IMR-90 (cell line): ENCODE measurements at regions not wholly inside any gene's neighbourhood (a gene's known extent, or its start where the extent isn't known, plus 50 kb on each side); places are given as distances from the start of the nearest gene placed in this dataset.

Experiments
- ATAC-seq: fragments of 200-7000 bp; cut with Tn5 transposase; 2 replicates; pipeline ENCODE4 v1.9.1; 2020; ENCODE audit warnings: low read depth, mild to moderate bottlenecking, moderate library complexity
- BruUV-seq: library from RNA; stranded (reverse); fragments of 400-500 nt; replicated peaks from 2 replicates; lab custom pipeline; 2021; lab: Mats Ljungman, UMichigan
- CTCF ChIA-PET: fragments of 300-600 bp; formaldehyde crosslinking; extraction: SDS; loops from one replicate; lab custom pipeline; 2021; ENCODE audit warnings: antibody characterized with exemption; lab: Yijun Ruan, JAX
- POLR2A ChIA-PET: fragments of 300-600 bp; sonication (Branson Sonifier 250); formaldehyde crosslinking; loops from one replicate; lab custom pipeline; 2022; ENCODE audit warnings: antibody characterized with exemption; ENCODE audit not compliant: unreplicated experiment; lab: Charles Lee
- DNase-seq: peaks from one replicate; pipeline ENCODE4 v3.0.0; 2013
- H2AFZ ChIP-seq: replicated peaks from 2 replicates; pipeline ENCODE3; 2013; ENCODE audit warnings: low read length, mild to moderate bottlenecking; ENCODE audit not compliant: poor library complexity
- H2AK5ac ChIP-seq: 2 replicates; pipeline ENCODE4 v1.6.1; 2013; ENCODE audit warnings: low read depth, low read length, inconsistent platforms
- H2AK9ac ChIP-seq: replicated peaks from 2 replicates; pipeline ENCODE3; 2013; ENCODE audit warnings: mild to moderate bottlenecking, low read depth, low read length, moderate library complexity; ENCODE audit not compliant: poor library complexity
- H2BK120ac ChIP-seq: 2 replicates; pipeline ENCODE4 v1.6.1; 2013; ENCODE audit warnings: low read depth, low read length, inconsistent platforms
- H2BK15ac ChIP-seq: 3 replicates; pipeline ENCODE4 v1.6.1; 2013; ENCODE audit warnings: low read depth, low read length, inconsistent platforms
- H2BK20ac ChIP-seq: 2 replicates; pipeline ENCODE4 v1.6.1; 2013; ENCODE audit warnings: low read depth, mild to moderate bottlenecking, inconsistent platforms, low read length, moderate library complexity
- H2BK5ac ChIP-seq: 2 replicates; pipeline ENCODE4 v1.6.1; 2013; ENCODE audit warnings: mild to moderate bottlenecking, low read depth, low read length, inconsistent platforms; ENCODE audit not compliant: poor library complexity, severe bottlenecking
- H3K14ac ChIP-seq: replicated peaks from 2 replicates; pipeline ENCODE4 v1.6.1; 2013; ENCODE audit warnings: low read depth, low read length, inconsistent platforms
- H3K18ac ChIP-seq: 2 replicates; pipeline ENCODE4 v1.6.1; 2013; ENCODE audit warnings: low read depth, low read length, control low read depth
- H3K23ac ChIP-seq: 2 replicates; pipeline ENCODE4 v1.6.1; 2013; ENCODE audit warnings: low read depth, low read length, inconsistent platforms
- H3K27ac ChIP-seq: 2 replicates; pipeline ENCODE4 v1.5.1; 2013; ENCODE audit warnings: mild to moderate bottlenecking, control low read depth, low read length; ENCODE audit not compliant: insufficient read depth
- H3K27me3 ChIP-seq: 2 replicates; pipeline ENCODE4 v1.6.1; 2013; ENCODE audit warnings: low read length; ENCODE audit not compliant: control insufficient read depth, insufficient read depth
- H3K36me3 ChIP-seq: 2 replicates; pipeline ENCODE4 v1.6.1; 2013; ENCODE audit warnings: low read length, mixed read lengths; ENCODE audit not compliant: control insufficient read depth, insufficient read depth
- H3K4ac ChIP-seq: 2 replicates; pipeline ENCODE4 v1.6.1; 2013; ENCODE audit warnings: low read depth, low read length, inconsistent platforms
- H3K4me1 ChIP-seq: 2 replicates; pipeline ENCODE4 v1.6.1; 2013; ENCODE audit warnings: low read length, mixed read lengths; ENCODE audit not compliant: control insufficient read depth, insufficient read depth
- H3K4me2 ChIP-seq: 2 replicates; pipeline ENCODE4 v1.6.1; 2013; ENCODE audit warnings: low read depth, mild to moderate bottlenecking, control low read depth, low read length, moderate library complexity
- H3K4me3 ChIP-seq: 2 replicates; pipeline ENCODE4 v1.5.1; 2013; ENCODE audit warnings: low read depth, mild to moderate bottlenecking, control low read depth, low read length, moderate library complexity; ENCODE audit not compliant: insufficient read depth
- H3K56ac ChIP-seq: 2 replicates; pipeline ENCODE4 v1.6.1; 2013; ENCODE audit warnings: low read length, inconsistent platforms; ENCODE audit not compliant: insufficient read depth; ENCODE audit errors: extremely low read depth
- H3K79me1 ChIP-seq, 2 experiments: 2 replicates each; pipeline ENCODE4 v1.6.1; 2013; ENCODE audit warnings: low read length in 2 of 2, inconsistent platforms in 1 of 2, low read depth in 1 of 2
- H3K9ac ChIP-seq: 2 replicates; pipeline ENCODE4 v1.6.1; 2013; ENCODE audit warnings: low read depth, low read length, control low read depth
- H3K9me1 ChIP-seq: 2 replicates; pipeline ENCODE4 v1.6.1; 2013; ENCODE audit warnings: low read length, inconsistent platforms; ENCODE audit not compliant: insufficient read depth
- H3K9me3 ChIP-seq: 2 replicates; pipeline ENCODE4 v1.6.1; 2013; ENCODE audit warnings: low read length; ENCODE audit not compliant: control insufficient read depth, insufficient read depth
- H4K20me1 ChIP-seq: 2 replicates; pipeline ENCODE4 v1.6.1; 2013; ENCODE audit warnings: low read length, inconsistent platforms; ENCODE audit not compliant: insufficient read depth
- H4K5ac ChIP-seq: 2 replicates; pipeline ENCODE4 v1.6.1; 2013; ENCODE audit warnings: mild to moderate bottlenecking, low read depth, low read length, control low read depth
- H4K8ac ChIP-seq, 2 experiments: 2 replicates each; pipeline ENCODE4 v1.6.1; 2013; ENCODE audit warnings: low read depth in 2 of 2, low read length in 2 of 2, control low read depth in 1 of 2, inconsistent platforms in 1 of 2
- H4K91ac ChIP-seq: 2 replicates; pipeline ENCODE4 v1.6.1; 2013; ENCODE audit warnings: low read depth, low read length, inconsistent platforms; ENCODE audit not compliant: insufficient read depth
- BHLHE40 ChIP-seq: fragments of 150-350 bp; IDR thresholded peaks from 2 replicates; pipeline ENCODE4 v1.6.1; 2016; ENCODE audit warnings: mild to moderate bottlenecking, low read depth, low read length
- CEBPB ChIP-seq: IDR thresholded peaks from 2 replicates; pipeline ENCODE4 v1.6.1; 2012; ENCODE audit warnings: low read depth, low read length, improper control_type of control experiment
- CHD1 ChIP-seq: IDR thresholded peaks from 2 replicates; pipeline ENCODE4 v1.6.1; 2012; ENCODE audit warnings: low read depth, low read length, improper control_type of control experiment
- FOS ChIP-seq: fragments of 150-350 bp; IDR thresholded peaks from 2 replicates; pipeline ENCODE4 v1.6.1; 2016; ENCODE audit warnings: low read depth, low read length
- MAFK ChIP-seq: IDR thresholded peaks from 2 replicates; pipeline ENCODE4 v1.6.1; 2012; ENCODE audit warnings: low read depth, low read length, improper control_type of control experiment
- MAZ ChIP-seq: IDR thresholded peaks from 2 replicates; pipeline ENCODE4 v1.6.1; 2012; ENCODE audit warnings: low read depth, mild to moderate bottlenecking, low read length, improper control_type of control experiment, moderate library complexity, borderline replicate concordance
- MXI1 ChIP-seq: IDR thresholded peaks from 2 replicates; pipeline ENCODE4 v1.6.1; 2012; ENCODE audit warnings: low read depth, mild to moderate bottlenecking, low read length, moderate library complexity, borderline replicate concordance
- NFE2L2 ChIP-seq: fragments of 150-350 bp; IDR thresholded peaks from 2 replicates; pipeline ENCODE4 v1.6.1; 2016; ENCODE audit warnings: low read depth, mild to moderate bottlenecking, low read length
- POLR2A ChIP-seq: IDR thresholded peaks from 2 replicates; pipeline ENCODE4 v1.6.1; 2012; ENCODE audit warnings: mild to moderate bottlenecking, low read depth, low read length
- RAD21 ChIP-seq: IDR thresholded peaks from 2 replicates; pipeline ENCODE4 v1.6.1; 2012; ENCODE audit warnings: low read length, improper control_type of control experiment
- RCOR1 ChIP-seq: IDR thresholded peaks from 2 replicates; pipeline ENCODE4 v1.6.1; 2012; ENCODE audit warnings: mild to moderate bottlenecking, low read length, improper control_type of control experiment; ENCODE audit not compliant: insufficient replicate concordance
- RFX5 ChIP-seq: IDR thresholded peaks from 2 replicates; pipeline ENCODE4 v1.8.0; 2012; ENCODE audit warnings: low read depth, mild to moderate bottlenecking, low read length, moderate library complexity
- SMC3 ChIP-seq: fragments of 150-350 bp; IDR thresholded peaks from 2 replicates; pipeline ENCODE4 v1.6.1; 2016; ENCODE audit warnings: low read depth, mild to moderate bottlenecking, antibody characterized with exemption, low read length, moderate library complexity
- WGBS, 2 experiments: methylation state at CpG; one replicate each; pipeline versions ENCODE4 v1.1.5 to v1.1.7; 2013; ENCODE audit warnings: missing lambda C conversion rate in 2 of 2; ENCODE audit not compliant: insufficient read length in 1 of 2; ENCODE audit errors: extremely low coverage in 2 of 2; 5-methylcytosine and 5-hydroxymethylcytosine counted together
- dilution Hi-C: fragments of 300-500 bp; cut with HindIII; formaldehyde crosslinking; loops from one replicate; pipeline ENCODE4 v1.14.3; 2018; ENCODE audit warnings: low sequenced_read_pairs; ENCODE audit not compliant: unreplicated experiment
- in situ Hi-C: fragments of 300-500 bp; cut with MboI; formaldehyde crosslinking; loops from 3 replicates; pipeline ENCODE4 v1.14.3; 2019; ENCODE audit warnings: low sequenced_read_pairs, inconsistent platforms, mixed read lengths
- intact Hi-C: fragments of 100-400 bp; cut with micrococcal nuclease; formaldehyde crosslinking; loops from 2 replicates; pipeline ENCODE4 v1.10.0; 2022
- TF ChIP-seq, protein P1 (sequence below): fragments of 150-350 bp; IDR thresholded peaks from 2 replicates; pipeline ENCODE4 v1.6.1; 2017; ENCODE audit warnings: mild to moderate bottlenecking, antibody characterized with exemption, low read length, low read depth
- TF ChIP-seq, protein P2 (sequence below): fragments of 150-350 bp; IDR thresholded peaks from 2 replicates; pipeline ENCODE4 v1.6.1; 2016; ENCODE audit warnings: low read depth, mild to moderate bottlenecking, low read length, moderate library complexity, borderline replicate concordance
- TF ChIP-seq, protein P3 (sequence below): conservative IDR thresholded peaks from 2 replicates; pipeline ENCODE4 v1.5.1; 2012; ENCODE audit warnings: mild to moderate bottlenecking, low read depth, low read length, improper control_type of control experiment

DNA sequence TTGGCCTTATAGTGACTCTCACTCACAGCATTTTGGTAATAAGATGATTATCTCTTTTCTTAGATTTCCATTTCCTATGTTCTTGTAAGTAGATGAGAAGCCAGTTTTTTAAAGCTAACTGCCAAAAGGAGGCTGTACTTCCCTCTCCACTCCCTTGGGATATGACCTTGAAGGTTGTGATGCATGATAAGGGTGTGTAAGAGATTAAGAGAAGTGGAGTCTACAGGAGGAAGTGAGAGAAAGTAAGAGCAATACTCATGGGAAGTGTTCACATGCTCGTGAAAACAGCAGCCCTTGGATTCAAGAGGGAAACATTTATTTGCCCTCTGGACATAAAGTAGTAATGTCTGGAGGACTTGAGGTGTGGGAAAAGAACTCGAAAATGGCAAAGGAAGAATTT lies 171.5 kb downstream of the EVA1A start:
- Histone ChIP-seq H2BK15ac (no peak overlapping the region), H3K27me3 (peaks cover 3% of the 10 kb centered on the region), H3K4me1 (no peaks in the 10 kb centered on the region), H2BK20ac (no peak overlapping the region), H2AK5ac (no peak overlapping the region), H4K5ac (no peak overlapping the region), H4K8ac (no peak overlapping the region), H3K79me1 (no peaks in the 10 kb centered on the region), H3K4ac (no peak overlapping the region), H4K91ac (no peak overlapping the region), H2AFZ (no peak overlapping the region), H2BK5ac (no peak overlapping the region), H3K9me1 (no peaks in the 10 kb centered on the region), H3K4me2 (no peak overlapping the region), H3K9ac (no peak overlapping the region), H2BK120ac (no peak overlapping the region), H3K4me3 (no peak overlapping the region), H2AK9ac (no peak overlapping the region), H3K23ac (no peak overlapping the region), H3K14ac (no peak overlapping the region), H3K56ac (no peak overlapping the region), H3K18ac (no peak overlapping the region), H3K27ac (no peak overlapping the region), H3K36me3 (no peaks in the 10 kb centered on the region), H3K9me3 (no peaks in the 10 kb centered on the region), H4K20me1 (no peaks in the 10 kb centered on the region)
- in situ Hi-C loops (no loop called here), dilution Hi-C loops (no loop called here), intact Hi-C loops (no loop called here)
- no CpG with 5 or more reads among the region's 2 CpGs for WGBS, 2 experiments
- DNase-seq (no peak), ATAC-seq (no peak)
- TF ChIP-seq FOS: no peak
- TF ChIP-seq BHLHE40: no peak
- TF ChIP-seq, protein P1, sequence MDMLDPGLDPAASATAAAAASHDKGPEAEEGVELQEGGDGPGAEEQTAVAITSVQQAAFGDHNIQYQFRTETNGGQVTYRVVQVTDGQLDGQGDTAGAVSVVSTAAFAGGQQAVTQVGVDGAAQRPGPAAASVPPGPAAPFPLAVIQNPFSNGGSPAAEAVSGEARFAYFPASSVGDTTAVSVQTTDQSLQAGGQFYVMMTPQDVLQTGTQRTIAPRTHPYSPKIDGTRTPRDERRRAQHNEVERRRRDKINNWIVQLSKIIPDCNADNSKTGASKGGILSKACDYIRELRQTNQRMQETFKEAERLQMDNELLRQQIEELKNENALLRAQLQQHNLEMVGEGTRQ: no peak
- no peak for TF ChIP-seq RAD21
- TF ChIP-seq MAZ: no peak
- TF ChIP-seq CHD1: no peak
- no peak for TF ChIP-seq POLR2A
- TF ChIP-seq CEBPB: no peak
- no peak for TF ChIP-seq RCOR1
- TF ChIP-seq RFX5: no peak
- TF ChIP-seq MXI1: no peak
- TF ChIP-seq MAFK: no peak
- TF ChIP-seq NFE2L2: no peak
- TF ChIP-seq, protein P2, sequence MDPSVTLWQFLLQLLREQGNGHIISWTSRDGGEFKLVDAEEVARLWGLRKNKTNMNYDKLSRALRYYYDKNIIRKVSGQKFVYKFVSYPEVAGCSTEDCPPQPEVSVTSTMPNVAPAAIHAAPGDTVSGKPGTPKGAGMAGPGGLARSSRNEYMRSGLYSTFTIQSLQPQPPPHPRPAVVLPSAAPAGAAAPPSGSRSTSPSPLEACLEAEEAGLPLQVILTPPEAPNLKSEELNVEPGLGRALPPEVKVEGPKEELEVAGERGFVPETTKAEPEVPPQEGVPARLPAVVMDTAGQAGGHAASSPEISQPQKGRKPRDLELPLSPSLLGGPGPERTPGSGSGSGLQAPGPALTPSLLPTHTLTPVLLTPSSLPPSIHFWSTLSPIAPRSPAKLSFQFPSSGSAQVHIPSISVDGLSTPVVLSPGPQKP: no peak
- TF ChIP-seq SMC3: no peak
- TF ChIP-seq, protein P3, sequence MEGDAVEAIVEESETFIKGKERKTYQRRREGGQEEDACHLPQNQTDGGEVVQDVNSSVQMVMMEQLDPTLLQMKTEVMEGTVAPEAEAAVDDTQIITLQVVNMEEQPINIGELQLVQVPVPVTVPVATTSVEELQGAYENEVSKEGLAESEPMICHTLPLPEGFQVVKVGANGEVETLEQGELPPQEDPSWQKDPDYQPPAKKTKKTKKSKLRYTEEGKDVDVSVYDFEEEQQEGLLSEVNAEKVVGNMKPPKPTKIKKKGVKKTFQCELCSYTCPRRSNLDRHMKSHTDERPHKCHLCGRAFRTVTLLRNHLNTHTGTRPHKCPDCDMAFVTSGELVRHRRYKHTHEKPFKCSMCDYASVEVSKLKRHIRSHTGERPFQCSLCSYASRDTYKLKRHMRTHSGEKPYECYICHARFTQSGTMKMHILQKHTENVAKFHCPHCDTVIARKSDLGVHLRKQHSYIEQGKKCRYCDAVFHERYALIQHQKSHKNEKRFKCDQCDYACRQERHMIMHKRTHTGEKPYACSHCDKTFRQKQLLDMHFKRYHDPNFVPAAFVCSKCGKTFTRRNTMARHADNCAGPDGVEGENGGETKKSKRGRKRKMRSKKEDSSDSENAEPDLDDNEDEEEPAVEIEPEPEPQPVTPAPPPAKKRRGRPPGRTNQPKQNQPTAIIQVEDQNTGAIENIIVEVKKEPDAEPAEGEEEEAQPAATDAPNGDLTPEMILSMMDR: no peak
- CTCF ChIA-PET: no interaction called here
- BruUV-seq: no TSS peak
- POLR2A ChIA-PET: no interaction called here
